DMS114 treated with DMSO at 0.1 percent for 48 hours (cell line): ENCODE measurements at regions not wholly inside any gene's neighbourhood (a gene's known extent, or its start where the extent isn't known, plus 50 kb on each side); places are given as distances from the start of the nearest gene placed in this dataset.
"Not testable (repeated sequence)": the region's sequence is repeated elsewhere in the genome, so short reads cannot be mapped to it uniquely, and the experiment has no call there.

Experiments
- DNase-seq: peaks from one replicate; lab custom pipeline; 2025; ENCODE audit not compliant: unreplicated experiment; lab: John Stamatoyannopoulos, UW

- no peak for DNase-seq
These were observed 300.0 kb upstream of the ALG10B start for GRCh38 chr12:38016602-38017001.

- DNase-seq: no peak
These were observed 290.7 kb upstream of the ALG10B start for GRCh38 chr12:38025916-38026315.

GRCh38 chr12:38053113-38053512 lies 263.5 kb upstream of the ALG10B start:
- DNase-seq: no peak

GRCh38 chr12:38053655-38054464 lies 262.7 kb upstream of the ALG10B start:
- DNase-seq: peak; percentile 76

- no peak for DNase-seq
These were observed 259.6 kb upstream of the ALG10B start for GRCh38 chr12:38056701-38057689.

GRCh38 chr12:38099686-38100085 lies 216.9 kb upstream of the ALG10B start:
- DNase-seq: no peak

- no peak for DNase-seq
These were observed 214.8 kb upstream of the ALG10B start for GRCh38 chr12:38101753-38102152.

GRCh38 chr12:38102197-38102596 lies 214.4 kb upstream of the ALG10B start:
- DNase-seq: no peak

GRCh38 chr12:38110026-38110699 lies 206.4 kb upstream of the ALG10B start:
- no peak for DNase-seq

- DNase-seq: no peak
These were observed 202.6 kb upstream of the ALG10B start for GRCh38 chr12:38113991-38114390.

- DNase-seq: no peak
These were observed 199.6 kb upstream of the ALG10B start for GRCh38 chr12:38116968-38117367.

GRCh38 chr12:38118632-38119031 lies 197.9 kb upstream of the ALG10B start:
- no peak for DNase-seq

GRCh38 chr12:38120438-38120837 lies 196.1 kb upstream of the ALG10B start:
- no peak for DNase-seq

- DNase-seq: not testable (repeated sequence)
These were observed 193.5 kb upstream of the ALG10B start for GRCh38 chr12:38123028-38123427.

GRCh38 chr12:38123566-38124246 lies 192.9 kb upstream of the ALG10B start:
- DNase-seq: no peak

GRCh38 chr12:38124247-38125012 lies 192.1 kb upstream of the ALG10B start:
- no peak for DNase-seq

- no peak for DNase-seq
These were observed 184.4 kb upstream of the ALG10B start for GRCh38 chr12:38132139-38132538.

- no peak for DNase-seq
These were observed 179.3 kb upstream of the ALG10B start for GRCh38 chr12:38137287-38137686.

GRCh38 chr12:38137716-38138115 lies 178.9 kb upstream of the ALG10B start:
- DNase-seq: no peak
